K562 (cell line): ENCODE measurements at regions not wholly inside any gene's neighbourhood (a gene's known extent, or its start where the extent isn't known, plus 50 kb on each side); places are given as distances from the start of the nearest gene placed in this dataset.

Experiments used
- ATAC-seq: fragments of 200-7000 bp; cut with Tn5 transposase; 3 replicates; pipeline ENCODE4 v1.9.1; 2020; ENCODE audit warnings: moderate library complexity
- BruUV-seq: library from RNA; stranded (reverse); fragments of 400-500 nt; replicated peaks from 2 replicates; lab custom pipeline; 2021; lab: Mats Ljungman, UMichigan
- CTCF ChIA-PET: fragments of 300-600 bp; formaldehyde crosslinking; extraction: SDS; loops from one replicate; lab custom pipeline; 2021; ENCODE audit warnings: low intra/inter-chr PET ratio; lab: Yijun Ruan, JAX
- POLR2A ChIA-PET: fragments of 300-600, 350-650 bp; sonication (Branson Sonifier 250); formaldehyde crosslinking; extraction: SDS; loops from one replicate; lab custom pipeline; 2021; ENCODE audit warnings: antibody characterized with exemption, inconsistent platforms; lab: Yijun Ruan, JAX
- DNase-seq, 4 experiments: peaks; one replicate each; pipeline versions ENCODE4 v3.0.0 to v3.0.0-alpha.2; 2011 to 2018; ENCODE audit warnings: low spot score in 3 of 4, mixed read lengths in 3 of 4; ENCODE audit errors: extremely low read depth in 1 of 4
- FAIRE-seq: peaks from 2 replicates; lab custom pipeline; 2011; peaks lifted over from hg19 to GRCh38; lab: Jason Lieb, UNC
- H2AFZ ChIP-seq: 2 replicates; pipeline ENCODE4 v1.6.0; 2011; ENCODE audit warnings: low read depth, low read length, control low read depth, inconsistent platforms
- H3K27ac ChIP-seq: fragments of 200-600 bp; 3 replicates; pipeline ENCODE4 v1.8.0; 2011; ENCODE audit warnings: low read depth, mild to moderate bottlenecking, control low read depth, inconsistent platforms, low read length, moderate library complexity, mixed read lengths; ENCODE audit errors: extremely low read depth
- H3K27me3 ChIP-seq, 2 experiments: fragments of 300-600 bp in 1 of 2; 2 replicates in 1 of 2; 3 replicates in 1 of 2; pipeline versions ENCODE4 v1.6.0 to v1.8.0; 2011; ENCODE audit warnings: inconsistent platforms in 2 of 2, low read length in 2 of 2, mild to moderate bottlenecking in 1 of 2, mixed read lengths in 1 of 2, moderate library complexity in 1 of 2; ENCODE audit not compliant: control insufficient read depth in 2 of 2, insufficient read depth in 2 of 2
- H3K36me3 ChIP-seq: fragments of 300-600 bp; 3 replicates; pipeline ENCODE4 v1.8.0; 2011; ENCODE audit warnings: mild to moderate bottlenecking, low read length, inconsistent platforms; ENCODE audit not compliant: control insufficient read depth, insufficient read depth
- H3K4me1 ChIP-seq, 2 experiments: fragments of 200-600 bp in 1 of 2; replicated peaks in 1 of 2; 2 replicates in 1 of 2; 3 replicates in 1 of 2; pipeline versions ENCODE4 v1.5.1 to v1.8.0; 2011; ENCODE audit warnings: inconsistent platforms in 2 of 2, low read length in 2 of 2, mild to moderate bottlenecking in 1 of 2, mixed read lengths in 1 of 2, moderate library complexity in 1 of 2; ENCODE audit not compliant: control insufficient read depth in 2 of 2, insufficient read depth in 2 of 2
- H3K4me2 ChIP-seq: 2 replicates; pipeline ENCODE4 v1.6.1; 2011; ENCODE audit warnings: low read length, control low read depth, inconsistent platforms, mixed read lengths; ENCODE audit not compliant: insufficient read depth
- H3K4me3 ChIP-seq: fragments of 200-600 bp; sonication (generic), shearing (Covaris generic); 2 replicates; pipeline ENCODE4 v1.5.1; 2016; ENCODE audit warnings: control low read depth, inconsistent platforms
- H3K79me2 ChIP-seq: fragments of 200-600 bp; 3 replicates; pipeline ENCODE4 v1.8.0; 2011; ENCODE audit warnings: low read length, inconsistent platforms; ENCODE audit not compliant: control insufficient read depth, insufficient read depth
- H3K9ac ChIP-seq, 2 experiments: 2 replicates each; pipeline versions ENCODE4 v1.6.0 to v1.6.1; 2011; ENCODE audit warnings: low read depth in 2 of 2, low read length in 2 of 2, control low read depth in 1 of 2, inconsistent platforms in 1 of 2, mild to moderate bottlenecking in 1 of 2, mixed read lengths in 1 of 2; ENCODE audit not compliant: insufficient read depth in 1 of 2
- H3K9me1 ChIP-seq: one replicate; pipeline ENCODE4 v1.6.0; 2011; ENCODE audit warnings: inconsistent platforms, mild to moderate bottlenecking, low read length, moderate library complexity; ENCODE audit not compliant: control insufficient read depth, insufficient read depth
- H3K9me3 ChIP-seq: replicated peaks from 2 replicates; pipeline ENCODE4 v1.5.1; 2011; ENCODE audit warnings: low read depth, low read length, inconsistent platforms; ENCODE audit not compliant: control insufficient read depth, insufficient read depth
- H4K20me1 ChIP-seq: replicated peaks from 2 replicates; pipeline ENCODE4 v1.6.1; 2011; ENCODE audit warnings: low read length, inconsistent platforms, mixed read lengths; ENCODE audit not compliant: control insufficient read depth, insufficient read depth
- ADNP ChIP-seq: fragments of 200-800 bp; sonication (Bioruptor generic); IDR thresholded peaks from 2 replicates; pipeline ENCODE4 v1.6.1; 2016; ENCODE audit warnings: missing genetic modification characterization, missing compliant biosample characterization
- ARID4B ChIP-seq: sonication (generic); formaldehyde crosslinking; IDR thresholded peaks from 2 replicates; pipeline ENCODE4 v1.8.0; 2022; ENCODE audit warnings: mild to moderate bottlenecking, missing genetic modification reagents
- CC2D1A ChIP-seq: fragments of 450-650 bp; IDR thresholded peaks from 2 replicates; pipeline ENCODE4 v1.6.1; 2017; ENCODE audit warnings: mild to moderate bottlenecking
- CREB1 ChIP-seq, 2 experiments: sonication (generic) in 1 of 2; formaldehyde crosslinking in 1 of 2; IDR thresholded peaks; 2 replicates each; pipeline versions ENCODE4 v1.6.1 to v1.8.0; 2012 to 2022; ENCODE audit warnings: inconsistent platforms in 1 of 2, mild to moderate bottlenecking in 1 of 2, missing genetic modification reagents in 1 of 2, moderate library complexity in 1 of 2
- ELK1 ChIP-seq: sonication (generic); formaldehyde crosslinking; IDR thresholded peaks from 2 replicates; pipeline ENCODE4 v1.8.1; 2022; ENCODE audit warnings: missing genetic modification reagents
- HCFC1 ChIP-seq: IDR thresholded peaks from 2 replicates; pipeline ENCODE4 v1.6.1; 2012; ENCODE audit warnings: low read depth, low read length, improper control_type of control experiment
- HOMEZ ChIP-seq: fragments of 250-450 bp; sonication (Bioruptor Pico); IDR thresholded peaks from 2 replicates; pipeline ENCODE4 v1.4.0; 2020; ENCODE audit warnings: mild to moderate bottlenecking, moderate library complexity
- KDM2B ChIP-seq: fragments of 250-450 bp; sonication (Bioruptor Pico); IDR thresholded peaks from 2 replicates; pipeline ENCODE4 v1.8.0; 2021; ENCODE audit warnings: mild to moderate bottlenecking, moderate library complexity
- L3MBTL2 ChIP-seq: fragments of 450-650 bp; IDR thresholded peaks from 2 replicates; pipeline ENCODE4 v1.6.1; 2016; ENCODE audit warnings: mild to moderate bottlenecking, moderate library complexity
- RBM15 ChIP-seq: fragments of 200-400 bp; formaldehyde crosslinking; IDR thresholded peaks from 2 replicates; pipeline ENCODE4 v1.6.1; 2018; ENCODE audit warnings: mild to moderate bottlenecking, low read length, moderate library complexity; ENCODE audit not compliant: insufficient read depth
- SNIP1 ChIP-seq: fragments of 450-650 bp; IDR thresholded peaks from 2 replicates; pipeline ENCODE4 v1.7.1; 2017; ENCODE audit warnings: low read depth, mild to moderate bottlenecking
- SRSF7 ChIP-seq: fragments of 200-400 bp; formaldehyde crosslinking; optimal IDR thresholded peaks from 2 replicates; pipeline ENCODE3; 2017; ENCODE audit warnings: mild to moderate bottlenecking, low read depth, low read length
- TBP ChIP-seq: optimal IDR thresholded peaks from 2 replicates; pipeline ENCODE3; 2011; ENCODE audit warnings: low read depth, low read length, improper control_type of control experiment
- ZBTB8A ChIP-seq: fragments of 450-650 bp; IDR thresholded peaks from 2 replicates; pipeline ENCODE4 v1.6.1; 2018; ENCODE audit warnings: mild to moderate bottlenecking, moderate library complexity; ENCODE audit not compliant: partially characterized antibody
- ZNF3 ChIP-seq: fragments of 250-450 bp; sonication (Bioruptor Pico); IDR thresholded peaks from 2 replicates; pipeline ENCODE4 v1.5.0; 2021; ENCODE audit warnings: mild to moderate bottlenecking, moderate library complexity
- ZNF644 ChIP-seq: fragments of 200-800 bp; sonication (Bioruptor generic); IDR thresholded peaks from 2 replicates; pipeline ENCODE4 v1.6.1; 2016; ENCODE audit warnings: low read depth, missing genetic modification characterization, missing compliant biosample characterization
- WGBS: fragments of 100-300 bp; shearing (Covaris generic); methylation state at CpG from one replicate; pipeline ENCODE4 v1.1.6; 2016; ENCODE audit warnings: low coverage, mixed read lengths; ENCODE audit not compliant: insufficient coverage; ENCODE audit errors: missing lambda C conversion rate; 5-methylcytosine and 5-hydroxymethylcytosine counted together
- in situ Hi-C: fragments of 300-500 bp; cut with MboI; formaldehyde crosslinking; loops from 4 replicates; pipeline ENCODE4 v1.15.0; 2018; ENCODE audit warnings: inconsistent platforms, mixed read lengths
- intact Hi-C: fragments of 100-400 bp; cut with micrococcal nuclease; formaldehyde crosslinking; loops from 2 replicates; pipeline ENCODE4 v1.14.2; 2022

- no peak for TF ChIP-seq ELK1
Measured at GRCh38 chr2:9123069-9123468, 83.5 kb upstream of the ASAP2 start (continued).

- Histone ChIP-seq H3K9me1 (no peaks in the 10 kb centered on the region), H3K27me3 (no peaks in the 10 kb centered on the region), H2AFZ (no peak overlapping the region; the same call in 1 of the 2 replicates), H3K79me2 (no peaks in the 10 kb centered on the region), H3K4me2 (no peak overlapping the region), H3K4me3 (no peak overlapping the region), H4K20me1 (no peaks in the 10 kb centered on the region), H3K9me3 (0 out of 2 replicates have a peak, but pooled peaks cover 2% of the 10 kb centered on the region), H3K9ac (no peak overlapping the region), H3K27ac (no peak overlapping the region), H3K36me3 (no peaks in the 10 kb centered on the region), H3K4me1 (no peaks in the 10 kb centered on the region; a peak in 1 of 5 replicates)
- in situ Hi-C loops (no loop called here), intact Hi-C loops (no loop called here)
- POLR2A ChIA-PET, result no interaction called here
- BruUV-seq, result no TSS peak
- ATAC-seq (no peak), FAIRE-seq (no peak), DNase-seq (no peak)
- CTCF ChIA-PET, result no interaction called here
- 58% methylated on average over 8 of the region's 8 CpGs for WGBS
- TF ChIP-seq HCFC1 (no peak), RBM15 (no peak), CC2D1A (no peak), KDM2B (no peak), ZNF3 (CRISPR knock-in tag) (no peak), SNIP1 (no peak), TBP (no peak), ZBTB8A (no peak), ADNP (tag) (no peak), L3MBTL2 (no peak), ARID4B (no peak), CREB1 (IDR thresholded peaks at IDR 0.05) (no peak), CREB1 (CRISPR knock-in tag; IDR thresholded peaks at IDR 0.05) (no peak), ZNF644 (tag) (no peak), SRSF7 (no peak), HOMEZ (CRISPR knock-in tag) (no peak)
Measured at GRCh38 chr2:9122367-9122766, 84.2 kb upstream of the ASAP2 start.
